OCI-LY3 (cell line): ENCODE measurements at regions not wholly inside any gene's neighbourhood (a gene's known extent, or its start where the extent isn't known, plus 50 kb on each side); places are given as distances from the start of the nearest gene placed in this dataset.

Experiments used
- H2AFZ ChIP-seq: fragments of 200-600, 300-600 bp; shearing (Covaris generic); 2 replicates; pipeline ENCODE4 v1.6.0; 2014; ENCODE audit warnings: antibody characterized with exemption, low read depth, low read length
- H3K27ac ChIP-seq: fragments of 200-600, 300-600 bp; sonication (generic); 2 replicates; pipeline ENCODE4 v1.5.1; 2014; ENCODE audit warnings: mild to moderate bottlenecking, low read length, moderate library complexity, mixed read lengths
- H3K27me3 ChIP-seq: fragments of 200-600, 300-600 bp; sonication (generic); 2 replicates; pipeline ENCODE4 v1.6.1; 2014; ENCODE audit warnings: low read depth, low read length, mixed read lengths
- H3K36me3 ChIP-seq: fragments of 200-600, 300-600 bp; sonication (generic); replicated peaks from 2 replicates; pipeline ENCODE3; 2014; ENCODE audit warnings: low read depth, low read length, mixed read lengths
- H3K4me1 ChIP-seq: fragments of 300-600, 200-600 bp; sonication (generic); 2 replicates; pipeline ENCODE4 v1.6.1; 2014; ENCODE audit warnings: low read length, mixed read lengths
- H3K4me2 ChIP-seq: fragments of 200-600, 300-600 bp; sonication (generic); 2 replicates; pipeline ENCODE4 v1.6.1; 2014; ENCODE audit warnings: low read length, mixed read lengths
- H3K4me3 ChIP-seq: fragments of 300-600, 200-600 bp; sonication (generic); 2 replicates; pipeline ENCODE4 v1.5.1; 2014; ENCODE audit warnings: antibody characterized with exemption, mild to moderate bottlenecking, low read length, moderate library complexity
- H3K79me2 ChIP-seq: fragments of 300-600, 200-600 bp; shearing (Covaris generic); 2 replicates; pipeline ENCODE4 v1.6.1; 2014; ENCODE audit warnings: mild to moderate bottlenecking, low read length, mixed read lengths
- H3K9ac ChIP-seq: fragments of 300-600, 200-600 bp; shearing (Covaris generic); 2 replicates; pipeline ENCODE4 v1.6.0; 2014; ENCODE audit warnings: mild to moderate bottlenecking, low read length, moderate library complexity
- H3K9me3 ChIP-seq: fragments of 200-600, 300-600 bp; shearing (Covaris generic); 2 replicates; pipeline ENCODE4 v1.6.1; 2014; ENCODE audit warnings: low read length, mixed read lengths; ENCODE audit not compliant: insufficient read depth
- H4K20me1 ChIP-seq: fragments of 200-600, 300-600 bp; sonication (generic); 2 replicates; pipeline ENCODE4 v1.6.1; 2016; ENCODE audit warnings: low read length, mixed read lengths; ENCODE audit not compliant: insufficient read depth
- EZH2phosphoT487 ChIP-seq: fragments of 200-600 bp; shearing (Covaris generic); IDR thresholded peaks from 2 replicates; pipeline ENCODE4 v1.6.1; 2018; ENCODE audit warnings: antibody characterized with exemption, mixed run types, low read depth
- TF ChIP-seq, protein P1 (sequence below): fragments of 200-600, 300-600 bp; sonication (generic); IDR thresholded peaks from 2 replicates; pipeline ENCODE4 v1.5.1; 2014; ENCODE audit warnings: antibody characterized with exemption, low read length, low read depth

GRCh38 chr12:28844718-28845117 is 304.4 kb upstream of the FAR2 start:
- Histone ChIP-seq H4K20me1 (no peaks in the 10 kb centered on the region), H3K36me3 (peaks cover 7% of the 10 kb centered on the region), H3K4me3 (no peak overlapping the region), H3K9me3 (no peaks in the 10 kb centered on the region), H3K4me1 (peaks cover 45% of the 10 kb centered on the region), H2AFZ (no peak overlapping the region), H3K4me2 (peak overlapping the region; percentile 43), H3K79me2 (no peaks in the 10 kb centered on the region), H3K27ac (peak overlapping the region; percentile 74), H3K9ac (no peak overlapping the region), H3K27me3 (no peaks in the 10 kb centered on the region)
- TF ChIP-seq EZH2phosphoT487: no peak
- TF ChIP-seq, protein P1, sequence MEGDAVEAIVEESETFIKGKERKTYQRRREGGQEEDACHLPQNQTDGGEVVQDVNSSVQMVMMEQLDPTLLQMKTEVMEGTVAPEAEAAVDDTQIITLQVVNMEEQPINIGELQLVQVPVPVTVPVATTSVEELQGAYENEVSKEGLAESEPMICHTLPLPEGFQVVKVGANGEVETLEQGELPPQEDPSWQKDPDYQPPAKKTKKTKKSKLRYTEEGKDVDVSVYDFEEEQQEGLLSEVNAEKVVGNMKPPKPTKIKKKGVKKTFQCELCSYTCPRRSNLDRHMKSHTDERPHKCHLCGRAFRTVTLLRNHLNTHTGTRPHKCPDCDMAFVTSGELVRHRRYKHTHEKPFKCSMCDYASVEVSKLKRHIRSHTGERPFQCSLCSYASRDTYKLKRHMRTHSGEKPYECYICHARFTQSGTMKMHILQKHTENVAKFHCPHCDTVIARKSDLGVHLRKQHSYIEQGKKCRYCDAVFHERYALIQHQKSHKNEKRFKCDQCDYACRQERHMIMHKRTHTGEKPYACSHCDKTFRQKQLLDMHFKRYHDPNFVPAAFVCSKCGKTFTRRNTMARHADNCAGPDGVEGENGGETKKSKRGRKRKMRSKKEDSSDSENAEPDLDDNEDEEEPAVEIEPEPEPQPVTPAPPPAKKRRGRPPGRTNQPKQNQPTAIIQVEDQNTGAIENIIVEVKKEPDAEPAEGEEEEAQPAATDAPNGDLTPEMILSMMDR: no peak

DNA sequence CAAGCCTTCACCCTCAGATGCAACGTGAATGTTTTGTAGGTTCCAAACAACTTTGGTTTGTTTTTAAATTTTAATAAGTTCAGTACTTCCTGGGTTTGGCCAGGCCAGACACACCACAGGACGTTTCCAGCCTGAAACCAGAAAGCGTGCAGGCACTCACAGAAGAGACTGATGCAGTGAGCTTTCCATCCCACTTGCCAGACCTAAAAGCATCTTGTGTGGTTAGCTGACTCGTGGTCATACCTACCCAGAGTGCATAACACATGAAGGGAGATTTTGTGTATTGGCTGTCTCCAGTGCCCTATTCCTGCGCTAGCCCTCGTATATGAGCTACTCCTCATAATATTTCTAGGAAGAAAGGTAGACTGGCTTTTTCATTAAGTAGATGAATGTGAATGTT is 297.3 kb upstream of the FAR2 start:
- Histone ChIP-seq H3K36me3 (peaks cover 2% of the 10 kb centered on the region), H3K4me2 (no peak overlapping the region), H4K20me1 (no peaks in the 10 kb centered on the region), H2AFZ (no peak overlapping the region), H3K9me3 (no peaks in the 10 kb centered on the region), H3K27ac (no peak overlapping the region), H3K9ac (no peak overlapping the region), H3K27me3 (no peaks in the 10 kb centered on the region), H3K79me2 (no peaks in the 10 kb centered on the region), H3K4me3 (no peak overlapping the region), H3K4me1 (peaks cover 26% of the 10 kb centered on the region)
- TF ChIP-seq EZH2phosphoT487: no peak
- TF ChIP-seq, protein P1: no peak

GRCh38 chr12:28855761-28856310 is 293.2 kb upstream of the FAR2 start:
- H3K9me3 ChIP-seq: no peaks in the 10 kb centered on the region
- H3K36me3 ChIP-seq: no peaks in the 10 kb centered on the region
- no peak overlapping the region for H3K4me3 ChIP-seq
- no peaks in the 10 kb centered on the region for H4K20me1 ChIP-seq
- H2AFZ ChIP-seq: no peak overlapping the region
- no peaks in the 10 kb centered on the region for H3K27me3 ChIP-seq
- no peak overlapping the region for H3K9ac ChIP-seq
- TF ChIP-seq, protein P1: no peak
- no peak for TF ChIP-seq EZH2phosphoT487
- no peaks in the 10 kb centered on the region for H3K79me2 ChIP-seq
- no peak overlapping the region for H3K27ac ChIP-seq
- peak overlapping the region; percentile 61; the same call in 1 of the 2 replicates for H3K4me2 ChIP-seq
- H3K4me1 ChIP-seq: peaks cover 44% of the 10 kb centered on the region

GRCh38 chr12:28857369-28857768 is 291.7 kb upstream of the FAR2 start:
- H3K9ac ChIP-seq: peak overlapping the region; percentile 5; the same call in 1 of the 2 replicates
- peak overlapping the region; percentile 81 for H3K27ac ChIP-seq
- H4K20me1 ChIP-seq: no peaks in the 10 kb centered on the region
- H3K9me3 ChIP-seq: no peaks in the 10 kb centered on the region
- peak overlapping the region; percentile 61 for H3K4me2 ChIP-seq
- no peaks in the 10 kb centered on the region for H3K36me3 ChIP-seq
- H2AFZ ChIP-seq: no peak overlapping the region
- peaks cover 40% of the 10 kb centered on the region for H3K4me1 ChIP-seq
- no peaks in the 10 kb centered on the region for H3K27me3 ChIP-seq
- H3K79me2 ChIP-seq: no peaks in the 10 kb centered on the region
- TF ChIP-seq, protein P1: no peak
- no peak for TF ChIP-seq EZH2phosphoT487
- peak overlapping the region; percentile 50 for H3K4me3 ChIP-seq
